GM23248 (cell line): ENCODE measurements at regions not wholly inside any gene's neighbourhood (a gene's known extent, or its start where the extent isn't known, plus 50 kb on each side); places are given as distances from the start of the nearest gene placed in this dataset.
"Not testable (repeated sequence)": the region's sequence is repeated elsewhere in the genome, so short reads cannot be mapped to it uniquely, and the experiment has no call there.

Experiments
- DNase-seq: peaks from one replicate; pipeline ENCODE4 v3.0.0-alpha.2; 2015
- H2AFZ ChIP-seq: fragments of 200-600 bp; sonication (generic); 2 replicates; pipeline ENCODE4 v1.6.1; 2016; ENCODE audit warnings: antibody characterized with exemption
- H3F3A ChIP-seq: fragments of 200-600 bp; sonication (generic); 2 replicates; pipeline ENCODE4 v1.6.1; 2016; ENCODE audit warnings: mild to moderate bottlenecking, antibody characterized with exemption, mixed run types; ENCODE audit not compliant: insufficient read depth
- H3K27ac ChIP-seq: fragments of 200-600 bp; sonication (generic); 2 replicates; pipeline ENCODE4 v1.5.1; 2016; ENCODE audit warnings: mild to moderate bottlenecking
- H3K27me3 ChIP-seq: fragments of 200-600 bp; sonication (generic); replicated peaks from 2 replicates; pipeline ENCODE4 v1.6.1; 2016; ENCODE audit warnings: mild to moderate bottlenecking; ENCODE audit not compliant: insufficient read depth
- H3K36me3 ChIP-seq: fragments of 200-600 bp; sonication (generic); 2 replicates; pipeline ENCODE4 v1.6.1; 2016; ENCODE audit warnings: low read depth, mild to moderate bottlenecking
- H3K4me1 ChIP-seq: fragments of 200-600 bp; sonication (generic); 2 replicates; pipeline ENCODE4 v1.6.1; 2016; ENCODE audit warnings: mild to moderate bottlenecking; ENCODE audit not compliant: insufficient read depth
- H3K4me2 ChIP-seq: fragments of 200-600 bp; sonication (generic); one replicate; pipeline ENCODE4 v1.6.1; 2016; ENCODE audit warnings: mild to moderate bottlenecking; ENCODE audit not compliant: unreplicated experiment
- H3K4me3 ChIP-seq: fragments of 200-600 bp; sonication (generic); 2 replicates; pipeline ENCODE4 v1.5.1; 2016; ENCODE audit warnings: mild to moderate bottlenecking
- H3K79me2 ChIP-seq: fragments of 200-600 bp; sonication (generic); 2 replicates; pipeline ENCODE4 v1.6.1; 2016; ENCODE audit warnings: mild to moderate bottlenecking; ENCODE audit not compliant: insufficient read depth
- H3K9ac ChIP-seq: fragments of 200-600 bp; sonication (generic); 2 replicates; pipeline ENCODE4 v1.6.1; 2016; ENCODE audit warnings: mild to moderate bottlenecking
- H3K9me2 ChIP-seq: fragments of 200-600 bp; sonication (generic); 2 replicates; pipeline ENCODE4 v1.6.1; 2016; ENCODE audit warnings: mixed run types, mild to moderate bottlenecking, moderate library complexity; ENCODE audit not compliant: insufficient read depth
- H3K9me3 ChIP-seq: fragments of 200-600 bp; sonication (generic); one replicate; pipeline ENCODE4 v1.6.1; 2017; ENCODE audit warnings: low read depth
- H4K20me1 ChIP-seq: fragments of 200-600 bp; sonication (generic); 2 replicates; pipeline ENCODE4 v1.6.0; 2016; ENCODE audit not compliant: insufficient read depth
- EZH2 ChIP-seq: fragments of 200-600 bp; sonication (generic); IDR thresholded peaks from 2 replicates; pipeline ENCODE4 v1.6.1; 2018; ENCODE audit warnings: antibody characterized with exemption, mild to moderate bottlenecking; ENCODE audit not compliant: insufficient read depth, poor library complexity, severe bottlenecking
- EZH2phosphoT487 ChIP-seq: fragments of 200-600 bp; sonication (generic); IDR thresholded peaks from 2 replicates; pipeline ENCODE4 v1.6.1; 2018; ENCODE audit warnings: antibody characterized with exemption, moderate library complexity, mild to moderate bottlenecking, low read depth; ENCODE audit not compliant: insufficient read depth
- WGBS, 2 experiments: methylation state at CpG; one replicate each; pipeline ENCODE4 v1.1.6; 2015 to 2017; ENCODE audit warnings: low lambda C conversion rate in 2 of 2, low coverage in 1 of 2; ENCODE audit errors: missing lambda C conversion rate in 2 of 2; 5-methylcytosine and 5-hydroxymethylcytosine counted together
- in situ Hi-C: fragments of 300-500 bp; cut with MboI; formaldehyde crosslinking; loops from 2 replicates; pipeline ENCODE4 v1.15.0; 2020

- no peak overlapping the region for H2AFZ ChIP-seq
- H3K4me3 ChIP-seq: no peak overlapping the region
- H3K27me3 ChIP-seq: no peaks in the 10 kb centered on the region
- in situ Hi-C loops: no loop called here
- no peaks in the 10 kb centered on the region for H3K9me3 ChIP-seq
- no peak overlapping the region for H3K4me2 ChIP-seq
- H3K9me2 ChIP-seq: no peaks in the 10 kb centered on the region
- no peak for DNase-seq
- no peaks in the 10 kb centered on the region for H3K79me2 ChIP-seq
- WGBS, 2 experiments: 41 to 44% methylated on average over 4 of the region's 4 CpGs
- no peaks in the 10 kb centered on the region for H4K20me1 ChIP-seq
- TF ChIP-seq EZH2 (no peak), EZH2phosphoT487 (no peak)
- H3K36me3 ChIP-seq: no peaks in the 10 kb centered on the region
- no peak overlapping the region for H3K27ac ChIP-seq
- H3K4me1 ChIP-seq: no peaks in the 10 kb centered on the region
- H3K9ac ChIP-seq: no peak overlapping the region
- no peaks in the 10 kb centered on the region for H3F3A ChIP-seq
These were observed 125.2 kb upstream of the PALS2 start for GRCh38 chr7:24448038-24448437.

- H3K9me3 ChIP-seq, H3K9ac ChIP-seq, H3K9me2 ChIP-seq, H3K79me2 ChIP-seq, H3K4me3 ChIP-seq, H3K36me3 ChIP-seq, in situ Hi-C loops, H3K27me3 ChIP-seq, H3K4me2 ChIP-seq, DNase-seq, H3K4me1 ChIP-seq, H3F3A ChIP-seq, H2AFZ ChIP-seq, H3K27ac ChIP-seq, H4K20me1 ChIP-seq: not testable (repeated sequence)
- 59 to 61% methylated on average over 5 of the region's 5 CpGs for WGBS, 2 experiments
These were observed 123.8 kb upstream of the PALS2 start for GRCh38 chr7:24449416-24449815.

- Histone ChIP-seq H3K4me1 (no peaks in the 10 kb centered on the region), H3K9ac (no peak overlapping the region), H4K20me1 (no peaks in the 10 kb centered on the region), H3K4me3 (no peak overlapping the region), H3K4me2 (no peak overlapping the region), H3K27ac (no peak overlapping the region), H2AFZ (no peak overlapping the region), H3K9me3 (no peaks in the 10 kb centered on the region), H3K9me2 (no peaks in the 10 kb centered on the region), H3K27me3 (no peaks in the 10 kb centered on the region), H3F3A (no peaks in the 10 kb centered on the region), H3K36me3 (no peaks in the 10 kb centered on the region), H3K79me2 (no peaks in the 10 kb centered on the region)
- in situ Hi-C loops: no loop called here
- WGBS, 2 experiments: 46 to 54% methylated on average over 6 of the region's 6 CpGs
- TF ChIP-seq EZH2: no peak
- TF ChIP-seq EZH2phosphoT487: no peak
- no peak for DNase-seq
These were observed 117.3 kb upstream of the PALS2 start for GRCh38 chr7:24455813-24456525.

- DNase-seq: no peak
- whole genome bisulfite sequencing, 2 experiments: 21 to 22% methylated on average over 4 of the region's 4 CpGs
- Histone ChIP-seq H2AFZ (no peak overlapping the region), H3K9me3 (no peaks in the 10 kb centered on the region), H3K9me2 (no peaks in the 10 kb centered on the region), H3K4me1 (no peaks in the 10 kb centered on the region), H3F3A (no peaks in the 10 kb centered on the region), H3K9ac (no peak overlapping the region), H3K27ac (no peak overlapping the region), H3K36me3 (no peaks in the 10 kb centered on the region), H3K27me3 (no peaks in the 10 kb centered on the region), H3K79me2 (no peaks in the 10 kb centered on the region), H3K4me3 (no peak overlapping the region), H3K4me2 (no peak overlapping the region), H4K20me1 (no peaks in the 10 kb centered on the region)
- in situ Hi-C loops: no loop called here
- TF ChIP-seq EZH2 (no peak), EZH2phosphoT487 (no peak)
These were observed 116.6 kb upstream of the PALS2 start for GRCh38 chr7:24456526-24457218.
